GM12878 (cell line): ENCODE measurements at regions not wholly inside any gene's neighbourhood (a gene's known extent, or its start where the extent isn't known, plus 50 kb on each side); places are given as distances from the start of the nearest gene placed in this dataset.

Experiments used
- ATAC-seq: fragments of 200-7000 bp; cut with Tn5 transposase; 3 replicates; pipeline ENCODE4 v1.9.1; 2020; ENCODE audit warnings: mild to moderate bottlenecking, moderate library complexity
- BruUV-seq: library from RNA; stranded (reverse); fragments of 400-500 nt; replicated peaks from 2 replicates; lab custom pipeline; 2021; lab: Mats Ljungman, UMichigan
- CTCF ChIA-PET: fragments of 300-600 bp; sonication (Branson Sonifier 250); formaldehyde crosslinking; extraction: SDS; loops from one replicate; lab custom pipeline; 2021; ENCODE audit warnings: inconsistent platforms; lab: Yijun Ruan, JAX
- POLR2A ChIA-PET: fragments of 350-600 bp; formaldehyde crosslinking; extraction: SDS; loops from one replicate; lab custom pipeline; 2021; ENCODE audit warnings: inconsistent platforms; lab: Charles Lee
- RAD21 ChIA-PET: fragments of 300-600 bp; sonication (Branson Sonifier 250); formaldehyde crosslinking; loops from one replicate; lab custom pipeline; 2023; ENCODE audit warnings: antibody characterized with exemption; ENCODE audit not compliant: unreplicated experiment; lab: Charles Lee
- SMC1A ChIA-PET: fragments of 300-600 bp; sonication (Branson Sonifier 250); formaldehyde crosslinking; loops from one replicate; lab custom pipeline; 2023; ENCODE audit not compliant: unreplicated experiment, uncharacterized antibody; lab: Charles Lee
- DNase-seq: peaks from one replicate; pipeline ENCODE4 v3.0.0-alpha.2; 2011; ENCODE audit warnings: low read depth, low spot score
- FAIRE-seq: peaks from 3 replicates; lab custom pipeline; 2011; peaks lifted over from hg19 to GRCh38; lab: Jason Lieb, UNC
- H2AFZ ChIP-seq: 2 replicates; pipeline ENCODE4 v1.6.0; 2011; ENCODE audit warnings: low read depth, low read length, control low read depth; ENCODE audit not compliant: control insufficient read depth
- H3K27ac ChIP-seq: 2 replicates; pipeline ENCODE4 v1.5.1; 2011; ENCODE audit warnings: control low read depth; ENCODE audit not compliant: control insufficient read depth, insufficient read depth
- H3K27me3 ChIP-seq, 2 experiments: replicated peaks in 1 of 2; 2 replicates each; pipeline versions ENCODE4 v1.6.0 to v1.6.1; 2011; ENCODE audit warnings: low read length in 1 of 2; ENCODE audit not compliant: control insufficient read depth in 2 of 2, insufficient read depth in 2 of 2
- H3K36me3 ChIP-seq, 2 experiments: 2 replicates each; pipeline ENCODE4 v1.5.1; 2011; ENCODE audit warnings: low read length in 1 of 2; ENCODE audit not compliant: control insufficient read depth in 2 of 2, insufficient read depth in 2 of 2
- H3K4me1 ChIP-seq: 2 replicates; pipeline ENCODE4 v1.6.1; 2011; ENCODE audit warnings: mild to moderate bottlenecking, low read length, moderate library complexity, mixed read lengths; ENCODE audit not compliant: control insufficient read depth, insufficient read depth
- H3K4me2 ChIP-seq: 2 replicates; pipeline ENCODE4 v1.6.0; 2011; ENCODE audit warnings: control low read depth; ENCODE audit not compliant: control insufficient read depth, insufficient read depth
- H3K4me3 ChIP-seq: fragments of 200-600 bp; sonication (generic); 2 replicates; pipeline ENCODE4 v1.5.1; 2016
- H3K79me2 ChIP-seq: 2 replicates; pipeline ENCODE4 v1.6.0; 2011; ENCODE audit warnings: low read length; ENCODE audit not compliant: control insufficient read depth, insufficient read depth
- H3K9ac ChIP-seq: 2 replicates; pipeline ENCODE4 v1.8.0; 2011; ENCODE audit warnings: low read length, control low read depth, mixed read lengths; ENCODE audit not compliant: control insufficient read depth, insufficient read depth
- H3K9me3 ChIP-seq: replicated peaks from 3 replicates; pipeline ENCODE4 v1.5.1; 2011; ENCODE audit warnings: mild to moderate bottlenecking, low read length; ENCODE audit not compliant: control insufficient read depth, insufficient read depth
- H4K20me1 ChIP-seq: 2 replicates; pipeline ENCODE4 v1.6.0; 2011; ENCODE audit not compliant: control insufficient read depth, insufficient read depth
- BMI1 ChIP-seq: fragments of 450-650 bp; IDR thresholded peaks from 2 replicates; pipeline ENCODE4 v1.6.1; 2016; ENCODE audit warnings: mild to moderate bottlenecking, moderate library complexity, borderline replicate concordance
- ESRRA ChIP-seq: IDR thresholded peaks from 2 replicates; pipeline ENCODE4 v1.6.1; 2012; ENCODE audit warnings: mild to moderate bottlenecking, low read length, improper control_type of control experiment
- HDAC2 ChIP-seq: fragments of 200-600 bp; sonication (generic); IDR thresholded peaks from 2 replicates; pipeline ENCODE4 v1.6.1; 2017
- HDGF ChIP-seq: fragments of 450-650 bp; IDR thresholded peaks from 2 replicates; pipeline ENCODE4 v1.6.1; 2016; ENCODE audit warnings: antibody characterized with exemption
- IKZF2 ChIP-seq, 2 experiments: fragments of 450-650 bp; IDR thresholded peaks; 2 replicates each; pipeline ENCODE4 v1.6.1; 2017; ENCODE audit warnings: mild to moderate bottlenecking in 2 of 2, moderate library complexity in 2 of 2
- PAX5 ChIP-seq: IDR thresholded peaks from 2 replicates; pipeline ENCODE4 v1.6.1; 2011; ENCODE audit warnings: low read depth, low read length, borderline replicate concordance
- RAD21 ChIP-seq: IDR thresholded peaks from 2 replicates; pipeline ENCODE4 v1.6.1; 2011; ENCODE audit warnings: mild to moderate bottlenecking, low read depth, low read length, moderate library complexity; ENCODE audit not compliant: insufficient read depth
- RBBP5 ChIP-seq: fragments of 200-600 bp; sonication (generic); conservative IDR thresholded peaks from 2 replicates; pipeline ENCODE4 v1.6.1; 2016
- TBL1XR1 ChIP-seq: IDR thresholded peaks from 2 replicates; pipeline ENCODE4 v1.6.1; 2012; ENCODE audit warnings: low read depth, low read length, improper control_type of control experiment
- TCF12 ChIP-seq: IDR thresholded peaks from 2 replicates; pipeline ENCODE4 v1.6.1; 2011; ENCODE audit warnings: low read depth, mild to moderate bottlenecking, low read length
- ZNF384 ChIP-seq: IDR thresholded peaks from 2 replicates; pipeline ENCODE4 v1.6.1; 2012; ENCODE audit warnings: low read depth, mild to moderate bottlenecking, low read length, improper control_type of control experiment, borderline replicate concordance
- WGBS: methylation state at CpG from one replicate; pipeline ENCODE4 v1.1.6; 2016; ENCODE audit warnings: low lambda C conversion rate; ENCODE audit not compliant: insufficient replicate concordance, insufficient coverage; ENCODE audit errors: missing lambda C conversion rate; 5-methylcytosine and 5-hydroxymethylcytosine counted together
- in situ Hi-C: fragments of 300-500 bp; cut with MboI; formaldehyde crosslinking; loops from 9 replicates; pipeline ENCODE4 v1.14.3; 2018; ENCODE audit warnings: mixed read lengths
- intact Hi-C: fragments of 100-400 bp; cut with micrococcal nuclease; formaldehyde crosslinking; loops from one replicate; pipeline ENCODE4 v1.14.2; 2022; ENCODE audit not compliant: unreplicated experiment

GRCh38 chr9:84141741-84142370 is 161.3 kb downstream of the RMI1 start:
- no peak overlapping the region for H3K4me2 ChIP-seq
- H3K9ac ChIP-seq = no peak overlapping the region
- no peaks in the 10 kb centered on the region for H4K20me1 ChIP-seq
- ChIA-PET POLR2A (no interaction called here), SMC1A (interaction anchor here (0.6 kb wide), 1 partner anchor 59 kb away, joined by 3 read pairs; no protein-coding TSS in a partner anchor), RAD21 (no interaction called here), CTCF (no interaction called here)
- no peak overlapping the region for H2AFZ ChIP-seq
- no peak for ATAC-seq
- H3K4me1 ChIP-seq = peaks cover 5% of the 10 kb centered on the region; the same call in 1 of the 2 replicates
- DNase-seq = no peak
- no TSS peak for BruUV-seq
- 61% methylated on average over 7 of the region's 7 CpGs for WGBS
- no peak for FAIRE-seq
- no peaks in the 10 kb centered on the region; a peak in 2 of 4 replicates for H3K27me3 ChIP-seq
- H3K27ac ChIP-seq = no peak overlapping the region
- H3K4me3 ChIP-seq = no peak overlapping the region
- H3K9me3 ChIP-seq = no peaks in the 10 kb centered on the region
- TF ChIP-seq RBBP5 (no peak), HDAC2 (no peak), IKZF2 (IDR thresholded peaks at IDR 0.05) (no peak), PAX5 (no peak), TCF12 (no peak), HDGF (no peak), ZNF384 (no peak), RAD21 (no peak), TBL1XR1 (no peak), ESRRA (no peak), BMI1 (no peak)
- intact Hi-C loops (no loop called here), in situ Hi-C loops (no loop called here)
- no peaks in the 10 kb centered on the region for H3K36me3 ChIP-seq
- no peaks in the 10 kb centered on the region for H3K79me2 ChIP-seq
